ENCODE measurements at regions not wholly inside any gene's neighbourhood (a gene's known extent, or its start where the extent isn't known, plus 50 kb on each side); places are given as distances from the start of the nearest gene placed in this dataset.

- Histone ChIP-seq H3K9me3 (ENCODE audit: insufficient read depth, low read length) (no peaks in the 10 kb centered on the region), H3K27me3 (ENCODE audit: low read length) (no peaks in the 10 kb centered on the region), H3K9me2 (replicated peaks; ENCODE audit: insufficient read depth, low read length) (no peaks in the 10 kb centered on the region), H3K27ac (ENCODE audit: low read depth, low read length) (no peak overlapping the region), H3K36me3 (ENCODE audit: low read length) (no peaks in the 10 kb centered on the region), H2AFZ (ENCODE audit: low read depth, low read length, severe bottlenecking) (no peak overlapping the region), H3K4me3 (ENCODE audit: insufficient read depth, low read length, poor library complexity, severe bottlenecking) (no peak overlapping the region), H3K79me2 (ENCODE audit: insufficient read depth, low read length) (no peaks in the 10 kb centered on the region), H3K4me2 (ENCODE audit: low read depth, low read length, poor library complexity, severe bottlenecking) (no peak overlapping the region), H4K20me1 (ENCODE audit: low read depth, low read length) (no peaks in the 10 kb centered on the region), H3K9ac (ENCODE audit: low read length) (no peak overlapping the region), H3F3A (ENCODE audit: insufficient read depth) (no peaks in the 10 kb centered on the region)
- TF ChIP-seq EZH2phosphoT487 (conservative IDR thresholded peaks at IDR 0.05; ENCODE audit: low read length) (no peak), CTCF (IDR thresholded peaks at IDR 0.05; ENCODE audit: insufficient read depth, low read length, poor library complexity, severe bottlenecking) (no peak)
Measured at GRCh38 chr9:82438581-82438980, 450.0 kb downstream of the SPATA31D1 start.

DNA sequence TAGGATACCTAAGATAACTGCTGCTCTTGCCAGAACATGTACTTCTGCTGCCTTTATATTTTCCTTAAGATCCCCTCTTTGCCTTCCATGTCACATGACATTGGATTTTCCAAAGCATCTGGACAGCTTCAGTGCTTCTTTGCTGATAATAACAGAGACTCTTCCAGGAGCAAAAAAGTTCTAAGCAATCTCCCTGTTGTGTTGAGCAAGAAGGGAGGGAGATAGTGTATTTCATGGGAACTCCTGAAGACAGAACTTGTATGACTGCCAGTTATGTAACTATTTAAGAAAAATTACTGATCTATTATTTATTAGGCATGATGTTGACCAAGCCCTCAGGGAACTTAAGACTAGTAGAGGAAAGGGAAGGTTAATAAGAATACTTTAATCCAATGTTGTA, 454.7 kb downstream of the SPATA31D1 start:
- H3K9me2 ChIP-seq (replicated peaks; ENCODE audit: insufficient read depth, low read length), result no peaks in the 10 kb centered on the region; the same call in 1 of the 2 replicates
- no peaks in the 10 kb centered on the region for H3K27me3 ChIP-seq (ENCODE audit: low read length)
- H3K4me2 ChIP-seq (ENCODE audit: low read depth, low read length, poor library complexity, severe bottlenecking), result no peak overlapping the region

GRCh38 chr9:82445556-82445955, 457.0 kb downstream of the SPATA31D1 start:
- TF ChIP-seq CTCF (IDR thresholded peaks at IDR 0.05; ENCODE audit: insufficient read depth, low read length, poor library complexity, severe bottlenecking), result no peak
- TF ChIP-seq EZH2phosphoT487 (conservative IDR thresholded peaks at IDR 0.05; ENCODE audit: low read length), result no peak
- no peaks in the 10 kb centered on the region for H3K9me3 ChIP-seq (ENCODE audit: insufficient read depth, low read length)
- no peaks in the 10 kb centered on the region for H3K36me3 ChIP-seq (ENCODE audit: low read length)
- no peaks in the 10 kb centered on the region for H3F3A ChIP-seq (ENCODE audit: insufficient read depth)
- no peak overlapping the region for H2AFZ ChIP-seq (ENCODE audit: low read depth, low read length, severe bottlenecking)
- H3K9me2 ChIP-seq (replicated peaks; ENCODE audit: insufficient read depth, low read length), result no peaks in the 10 kb centered on the region; the same call in 1 of the 2 replicates
- H3K27me3 ChIP-seq (ENCODE audit: low read length), result no peaks in the 10 kb centered on the region
- H3K79me2 ChIP-seq (ENCODE audit: insufficient read depth, low read length), result no peaks in the 10 kb centered on the region
- no peaks in the 10 kb centered on the region for H4K20me1 ChIP-seq (ENCODE audit: low read depth, low read length)
- H3K9ac ChIP-seq (ENCODE audit: low read length), result no peak overlapping the region
- H3K27ac ChIP-seq (ENCODE audit: low read depth, low read length), result no peak overlapping the region
- H3K4me3 ChIP-seq (ENCODE audit: insufficient read depth, low read length, poor library complexity, severe bottlenecking), result no peak overlapping the region
- no peak overlapping the region for H3K4me2 ChIP-seq (ENCODE audit: low read depth, low read length, poor library complexity, severe bottlenecking)

More for the DNA sequence above, 454.7 kb downstream of the SPATA31D1 start:
- H3K27ac ChIP-seq (ENCODE audit: low read depth, low read length), result no peak overlapping the region
- no peak overlapping the region for H3K4me3 ChIP-seq (ENCODE audit: insufficient read depth, low read length, poor library complexity, severe bottlenecking)
- TF ChIP-seq CTCF (IDR thresholded peaks at IDR 0.05; ENCODE audit: insufficient read depth, low read length, poor library complexity, severe bottlenecking), result no peak
- TF ChIP-seq EZH2phosphoT487 (conservative IDR thresholded peaks at IDR 0.05; ENCODE audit: low read length), result no peak
- H3K9me3 ChIP-seq (ENCODE audit: insufficient read depth, low read length), result no peaks in the 10 kb centered on the region
- no peaks in the 10 kb centered on the region for H4K20me1 ChIP-seq (ENCODE audit: low read depth, low read length)
- H3F3A ChIP-seq (ENCODE audit: insufficient read depth), result no peaks in the 10 kb centered on the region
- H3K36me3 ChIP-seq (ENCODE audit: low read length), result no peaks in the 10 kb centered on the region
- H2AFZ ChIP-seq (ENCODE audit: low read depth, low read length, severe bottlenecking), result no peak overlapping the region
- no peaks in the 10 kb centered on the region for H3K79me2 ChIP-seq (ENCODE audit: insufficient read depth, low read length)
- H3K9ac ChIP-seq (ENCODE audit: low read length), result no peak overlapping the region
